Skeletal muscle cell (primary cell): ENCODE measurements at regions not wholly inside any gene's neighbourhood (a gene's known extent, or its start where the extent isn't known, plus 50 kb on each side); places are given as distances from the start of the nearest gene placed in this dataset.

ENCODE experiments used
- DNase-seq: peaks from one replicate; pipeline ENCODE4 v3.0.0-alpha.2; 2010; ENCODE audit warnings: low read depth
- H3K4me3 ChIP-seq: 2 replicates; pipeline ENCODE4 v1.5.1; 2011; ENCODE audit warnings: low read depth, mild to moderate bottlenecking, control low read depth, low read length, moderate library complexity

- H3K4me3 ChIP-seq, result no peak overlapping the region
- DNase-seq, result no peak
Measured at GRCh38 chr2:236968101-236968879, 117.4 kb upstream of the COPS8 start.

GRCh38 chr2:236968880-236969534, 116.7 kb upstream of the COPS8 start:
- DNase-seq, result no peak
- H3K4me3 ChIP-seq, result no peak overlapping the region

- no peak for DNase-seq
- H3K4me3 ChIP-seq, result no peak overlapping the region
Measured at GRCh38 chr2:236969767-236970655, 115.7 kb upstream of the COPS8 start.

GRCh38 chr2:236970656-236971010, 115.1 kb upstream of the COPS8 start:
- peak; percentile 60 for DNase-seq
- no peak overlapping the region for H3K4me3 ChIP-seq

GRCh38 chr2:236971131-236971821, 114.4 kb upstream of the COPS8 start:
- H3K4me3 ChIP-seq, result no peak overlapping the region
- DNase-seq, result peak; percentile 54

GRCh38 chr2:236971919-236972381, 113.7 kb upstream of the COPS8 start:
- DNase-seq, result no peak
- no peak overlapping the region for H3K4me3 ChIP-seq

GRCh38 chr2:236972491-236973342, 113.0 kb upstream of the COPS8 start:
- no peak overlapping the region for H3K4me3 ChIP-seq
- peak; percentile 92 for DNase-seq

- no peak for DNase-seq
- no peak overlapping the region for H3K4me3 ChIP-seq
Measured at GRCh38 chr2:236973343-236973980, 112.2 kb upstream of the COPS8 start.

GRCh38 chr2:236974148-236974547, 111.5 kb upstream of the COPS8 start:
- no peak for DNase-seq
- H3K4me3 ChIP-seq, result no peak overlapping the region

- DNase-seq, result no peak
- no peak overlapping the region for H3K4me3 ChIP-seq
Measured at GRCh38 chr2:236974752-236975151, 110.9 kb upstream of the COPS8 start.

GRCh38 chr2:236975766-236976165, 109.9 kb upstream of the COPS8 start:
- no peak for DNase-seq
- no peak overlapping the region for H3K4me3 ChIP-seq

- no peak for DNase-seq
- H3K4me3 ChIP-seq, result no peak overlapping the region
Measured at GRCh38 chr2:236976266-236977062, 109.2 kb upstream of the COPS8 start.

- H3K4me3 ChIP-seq, result no peak overlapping the region
- DNase-seq, result no peak
Measured at GRCh38 chr2:236977063-236977851, 108.4 kb upstream of the COPS8 start.

GRCh38 chr2:236977852-236978398, 107.8 kb upstream of the COPS8 start:
- no peak for DNase-seq
- no peak overlapping the region for H3K4me3 ChIP-seq

- no peak for DNase-seq
- H3K4me3 ChIP-seq, result no peak overlapping the region
Measured at GRCh38 chr2:236979664-236980063, 106.0 kb upstream of the COPS8 start.

GRCh38 chr2:236980961-236981360, 104.7 kb upstream of the COPS8 start:
- H3K4me3 ChIP-seq, result no peak overlapping the region
- DNase-seq, result no peak
